ENCODE measurements at regions not wholly inside any gene's neighbourhood (a gene's known extent, or its start where the extent isn't known, plus 50 kb on each side); places are given as distances from the start of the nearest gene placed in this dataset.

DNA sequence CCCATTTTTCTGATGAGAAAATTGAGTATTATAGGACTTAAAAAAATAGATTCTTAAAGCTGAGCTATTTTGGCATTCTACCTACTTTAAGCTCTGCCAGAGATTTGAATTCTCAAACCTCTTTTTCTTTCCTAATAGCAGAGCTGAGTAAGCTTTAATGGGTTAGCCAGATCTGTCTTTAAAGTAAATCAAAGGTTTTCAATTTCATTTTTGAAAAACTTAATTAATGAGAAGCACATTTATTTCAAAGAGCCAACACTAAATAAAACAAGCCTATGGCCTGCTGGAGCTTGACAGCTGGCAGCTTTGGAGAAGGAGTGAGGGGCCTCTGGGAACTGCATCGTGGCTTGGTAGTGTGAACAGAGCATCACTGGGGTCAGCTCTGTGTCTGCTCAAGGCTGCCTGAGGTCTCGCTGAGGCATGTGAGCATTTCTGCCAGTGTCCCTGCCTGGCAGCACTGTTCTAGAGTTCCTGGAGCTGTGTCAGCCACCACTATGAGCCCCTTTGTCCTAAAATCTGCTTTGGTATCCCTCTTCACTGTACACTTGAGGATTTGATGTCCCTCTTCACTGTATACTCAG, 50.4 kb upstream of the PRSS23 start:
- TF ChIP-seq, protein P1, sequence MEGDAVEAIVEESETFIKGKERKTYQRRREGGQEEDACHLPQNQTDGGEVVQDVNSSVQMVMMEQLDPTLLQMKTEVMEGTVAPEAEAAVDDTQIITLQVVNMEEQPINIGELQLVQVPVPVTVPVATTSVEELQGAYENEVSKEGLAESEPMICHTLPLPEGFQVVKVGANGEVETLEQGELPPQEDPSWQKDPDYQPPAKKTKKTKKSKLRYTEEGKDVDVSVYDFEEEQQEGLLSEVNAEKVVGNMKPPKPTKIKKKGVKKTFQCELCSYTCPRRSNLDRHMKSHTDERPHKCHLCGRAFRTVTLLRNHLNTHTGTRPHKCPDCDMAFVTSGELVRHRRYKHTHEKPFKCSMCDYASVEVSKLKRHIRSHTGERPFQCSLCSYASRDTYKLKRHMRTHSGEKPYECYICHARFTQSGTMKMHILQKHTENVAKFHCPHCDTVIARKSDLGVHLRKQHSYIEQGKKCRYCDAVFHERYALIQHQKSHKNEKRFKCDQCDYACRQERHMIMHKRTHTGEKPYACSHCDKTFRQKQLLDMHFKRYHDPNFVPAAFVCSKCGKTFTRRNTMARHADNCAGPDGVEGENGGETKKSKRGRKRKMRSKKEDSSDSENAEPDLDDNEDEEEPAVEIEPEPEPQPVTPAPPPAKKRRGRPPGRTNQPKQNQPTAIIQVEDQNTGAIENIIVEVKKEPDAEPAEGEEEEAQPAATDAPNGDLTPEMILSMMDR (IDR thresholded peaks at IDR 0.05; ENCODE audit: insufficient read depth, low read length), result no peak
- TF ChIP-seq, protein P2, sequence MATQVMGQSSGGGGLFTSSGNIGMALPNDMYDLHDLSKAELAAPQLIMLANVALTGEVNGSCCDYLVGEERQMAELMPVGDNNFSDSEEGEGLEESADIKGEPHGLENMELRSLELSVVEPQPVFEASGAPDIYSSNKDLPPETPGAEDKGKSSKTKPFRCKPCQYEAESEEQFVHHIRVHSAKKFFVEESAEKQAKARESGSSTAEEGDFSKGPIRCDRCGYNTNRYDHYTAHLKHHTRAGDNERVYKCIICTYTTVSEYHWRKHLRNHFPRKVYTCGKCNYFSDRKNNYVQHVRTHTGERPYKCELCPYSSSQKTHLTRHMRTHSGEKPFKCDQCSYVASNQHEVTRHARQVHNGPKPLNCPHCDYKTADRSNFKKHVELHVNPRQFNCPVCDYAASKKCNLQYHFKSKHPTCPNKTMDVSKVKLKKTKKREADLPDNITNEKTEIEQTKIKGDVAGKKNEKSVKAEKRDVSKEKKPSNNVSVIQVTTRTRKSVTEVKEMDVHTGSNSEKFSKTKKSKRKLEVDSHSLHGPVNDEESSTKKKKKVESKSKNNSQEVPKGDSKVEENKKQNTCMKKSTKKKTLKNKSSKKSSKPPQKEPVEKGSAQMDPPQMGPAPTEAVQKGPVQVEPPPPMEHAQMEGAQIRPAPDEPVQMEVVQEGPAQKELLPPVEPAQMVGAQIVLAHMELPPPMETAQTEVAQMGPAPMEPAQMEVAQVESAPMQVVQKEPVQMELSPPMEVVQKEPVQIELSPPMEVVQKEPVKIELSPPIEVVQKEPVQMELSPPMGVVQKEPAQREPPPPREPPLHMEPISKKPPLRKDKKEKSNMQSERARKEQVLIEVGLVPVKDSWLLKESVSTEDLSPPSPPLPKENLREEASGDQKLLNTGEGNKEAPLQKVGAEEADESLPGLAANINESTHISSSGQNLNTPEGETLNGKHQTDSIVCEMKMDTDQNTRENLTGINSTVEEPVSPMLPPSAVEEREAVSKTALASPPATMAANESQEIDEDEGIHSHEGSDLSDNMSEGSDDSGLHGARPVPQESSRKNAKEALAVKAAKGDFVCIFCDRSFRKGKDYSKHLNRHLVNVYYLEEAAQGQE (IDR thresholded peaks at IDR 0.05; ENCODE audit: insufficient replicate concordance, low read depth), result no peak
- TF ChIP-seq SPI1 (IDR thresholded peaks at IDR 0.05; ENCODE audit: borderline replicate concordance, low read depth) (no peak), GABPA (IDR thresholded peaks at IDR 0.05; ENCODE audit: low read depth) (no peak), POLR2AphosphoS5 (IDR thresholded peaks at IDR 0.05; ENCODE audit: low read depth) (no peak)
- no peak overlapping the region for H3K27ac ChIP-seq (replicated peaks)
- peaks cover 3% of the 10 kb centered on the region for H3K27me3 ChIP-seq (ENCODE audit: insufficient read depth, poor library complexity, severe bottlenecking)
- no peak for DNase-seq (ENCODE audit: low read depth in 1 of 2, low spot score in 1 of 2)
- no peak overlapping the region for H3K4me3 ChIP-seq (replicated peaks; ENCODE audit: insufficient read depth, low read length)

DNA sequence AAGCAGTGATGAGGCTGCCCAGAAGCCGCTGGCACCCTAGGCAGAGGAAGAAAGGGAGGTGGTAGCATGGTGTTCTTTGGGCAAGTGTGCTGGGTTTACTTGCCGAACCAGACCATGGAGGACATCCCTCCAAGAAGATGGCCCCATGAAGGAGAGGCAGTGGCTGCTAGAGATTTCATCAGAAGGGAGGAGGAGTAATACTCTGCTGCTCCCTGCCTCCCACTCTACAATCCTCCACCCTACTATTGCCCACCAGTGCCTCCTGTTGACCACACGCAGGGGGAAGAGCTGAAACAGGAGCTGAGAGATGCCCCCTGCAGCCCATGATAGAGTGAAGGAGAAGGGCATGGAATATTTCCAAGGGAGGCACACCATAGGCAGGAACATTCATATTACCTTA, 51.0 kb upstream of the PRSS23 start:
- H3K27me3 ChIP-seq (ENCODE audit: insufficient read depth, poor library complexity, severe bottlenecking), result peaks cover 3% of the 10 kb centered on the region
- no peak overlapping the region for H3K27ac ChIP-seq (replicated peaks)
- DNase-seq (ENCODE audit: low read depth in 1 of 2, low spot score in 1 of 2), result no peak
- TF ChIP-seq SPI1 (IDR thresholded peaks at IDR 0.05; ENCODE audit: borderline replicate concordance, low read depth) (no peak), GABPA (IDR thresholded peaks at IDR 0.05; ENCODE audit: low read depth) (no peak), POLR2AphosphoS5 (IDR thresholded peaks at IDR 0.05; ENCODE audit: low read depth) (no peak)
- TF ChIP-seq, protein P2 (IDR thresholded peaks at IDR 0.05; ENCODE audit: insufficient replicate concordance, low read depth), result no peak
- TF ChIP-seq, protein P1 (IDR thresholded peaks at IDR 0.05; ENCODE audit: insufficient read depth, low read length), result no peak
- H3K4me3 ChIP-seq (replicated peaks; ENCODE audit: insufficient read depth, low read length), result no peak overlapping the region

DNA sequence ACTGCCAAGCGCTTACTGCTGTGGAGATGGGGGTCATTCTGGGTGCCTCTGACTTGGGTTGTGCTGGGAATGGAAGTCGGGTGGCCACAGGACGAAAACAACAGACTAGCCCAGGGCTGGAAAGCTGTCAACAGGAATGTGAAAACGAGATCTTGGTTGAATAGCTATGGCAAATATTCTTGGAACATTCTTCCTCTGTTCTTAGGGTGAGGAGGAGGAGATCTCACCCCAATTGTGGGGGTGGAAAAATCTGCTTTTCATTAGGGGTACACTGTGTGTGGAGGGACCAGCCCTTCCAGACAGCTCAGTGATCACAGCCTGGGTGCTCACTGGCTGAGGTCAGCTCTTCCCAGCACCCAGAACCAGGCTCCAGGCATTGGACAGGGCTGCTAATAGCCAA, 52.0 kb upstream of the PRSS23 start:
- no peak overlapping the region for H3K4me3 ChIP-seq (replicated peaks; ENCODE audit: insufficient read depth, low read length)
- peaks cover 3% of the 10 kb centered on the region for H3K27me3 ChIP-seq (ENCODE audit: insufficient read depth, poor library complexity, severe bottlenecking)
- TF ChIP-seq, protein P1 (IDR thresholded peaks at IDR 0.05; ENCODE audit: insufficient read depth, low read length), result no peak
- no peak for DNase-seq (ENCODE audit: low read depth in 1 of 2, low spot score in 1 of 2)
- no peak overlapping the region for H3K27ac ChIP-seq (replicated peaks)

DNA sequence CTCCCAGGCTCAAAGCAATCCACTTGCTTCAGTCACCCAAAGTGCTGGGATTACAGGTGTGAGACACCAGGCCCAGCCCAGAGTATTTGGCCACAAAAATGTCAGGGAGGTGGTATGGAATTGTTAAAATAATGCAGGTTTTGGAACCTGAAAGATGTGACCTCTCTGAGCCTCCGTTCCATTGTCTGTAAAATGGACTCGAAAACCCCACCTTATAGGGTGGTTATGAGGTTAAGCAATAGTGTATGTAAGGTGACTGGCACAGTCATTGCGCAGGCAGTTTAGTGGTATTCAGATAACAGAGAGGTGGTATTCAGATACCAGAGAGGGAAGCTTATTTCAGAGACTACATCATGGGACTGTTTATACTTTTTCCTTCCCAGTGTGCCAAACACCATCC, 52.5 kb upstream of the PRSS23 start:
- no peak for DNase-seq (ENCODE audit: low read depth in 1 of 2, low spot score in 1 of 2)
- TF ChIP-seq POLR2AphosphoS5 (IDR thresholded peaks at IDR 0.05; ENCODE audit: low read depth) (no peak), SPI1 (IDR thresholded peaks at IDR 0.05; ENCODE audit: borderline replicate concordance, low read depth) (no peak), GABPA (IDR thresholded peaks at IDR 0.05; ENCODE audit: low read depth) (no peak)
- TF ChIP-seq, protein P2 (IDR thresholded peaks at IDR 0.05; ENCODE audit: insufficient replicate concordance, low read depth), result no peak
- H3K27me3 ChIP-seq (ENCODE audit: insufficient read depth, poor library complexity, severe bottlenecking), result peaks cover 3% of the 10 kb centered on the region
- no peak overlapping the region for H3K4me3 ChIP-seq (replicated peaks; ENCODE audit: insufficient read depth, low read length)
- no peak overlapping the region for H3K27ac ChIP-seq (replicated peaks)
